ENCODE measurements at regions not wholly inside any gene's neighbourhood (a gene's known extent, or its start where the extent isn't known, plus 50 kb on each side); places are given as distances from the start of the nearest gene placed in this dataset.
"Not testable (repeated sequence)": the region's sequence is repeated elsewhere in the genome, so short reads cannot be mapped to it uniquely, and the experiment has no call there.

- not testable (repeated sequence) for DNase-seq (ENCODE audit: low read depth)
Observed at GRCh38 chr20:47842004-47842403, 56.7 kb upstream of the SULF2 start.

- not testable (repeated sequence) for DNase-seq (ENCODE audit: low read depth)
Observed at GRCh38 chr20:47836256-47836817, 51.1 kb upstream of the SULF2 start.
